Fibroblast of skin of back (primary cell): ENCODE measurements at regions not wholly inside any gene's neighbourhood (a gene's known extent, or its start where the extent isn't known, plus 50 kb on each side); places are given as distances from the start of the nearest gene placed in this dataset.

Experiments
- DNase-seq: peaks from one replicate; pipeline ENCODE4 v3.0.0-alpha.2; 2013

DNA sequence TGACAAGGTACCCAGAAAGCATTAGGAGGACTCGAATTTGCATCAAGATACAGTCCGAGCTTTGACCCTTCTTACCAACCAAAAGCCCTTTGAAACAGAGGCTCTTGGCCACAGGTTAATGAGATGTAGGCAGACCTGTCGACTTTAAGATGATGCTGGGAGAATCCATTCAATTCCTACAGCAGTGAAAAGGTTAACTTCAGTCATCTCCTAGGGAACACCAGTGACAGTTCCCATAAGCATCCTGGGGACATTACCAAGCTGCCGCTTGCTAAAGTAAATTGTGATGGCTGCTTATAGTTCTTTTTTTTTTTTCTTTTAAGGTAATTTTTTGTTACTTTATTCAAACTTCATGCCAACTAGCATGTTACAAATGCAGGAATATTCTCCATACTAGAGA, 379.3 kb downstream of the SOX11 start:
- no peak for DNase-seq

DNA sequence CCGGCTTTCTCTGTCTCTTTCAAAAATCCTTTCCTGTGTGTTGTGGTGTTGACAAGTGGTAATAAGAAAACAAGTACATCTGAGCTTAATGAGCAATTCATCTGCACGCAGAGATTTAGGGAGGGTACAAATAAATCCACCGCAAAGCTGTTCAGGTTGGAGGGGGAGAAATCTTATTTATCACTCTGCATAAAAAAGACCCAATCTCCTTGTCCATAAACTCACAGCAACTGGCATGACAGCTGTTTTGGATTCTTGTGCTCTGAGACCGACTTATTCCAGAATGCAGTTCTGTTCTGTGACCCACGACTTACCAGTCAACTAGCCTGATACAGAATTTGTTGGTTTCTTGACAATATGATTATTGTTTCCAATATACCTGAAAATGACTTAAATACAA, 380.1 kb downstream of the SOX11 start:
- no peak for DNase-seq

DNA sequence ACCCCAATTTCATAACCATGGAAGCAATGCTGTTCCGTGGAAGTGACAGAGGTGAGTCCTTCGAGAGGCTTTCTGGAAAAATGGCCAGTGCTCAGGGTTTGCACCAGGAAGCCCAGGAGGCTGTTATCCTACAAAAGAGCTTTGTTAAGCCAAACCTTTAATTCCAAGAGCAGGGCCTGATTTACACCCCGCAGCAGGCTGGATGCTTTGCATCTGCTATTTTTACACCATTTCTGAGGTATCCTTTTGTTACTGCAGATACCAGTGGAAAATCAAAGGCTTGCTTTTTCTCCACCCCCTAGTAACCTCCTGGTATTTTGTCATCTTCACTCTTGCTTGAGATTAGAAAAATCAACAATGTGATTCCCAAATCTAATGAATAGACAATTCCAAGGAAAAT, 380.6 kb downstream of the SOX11 start:
- DNase-seq = no peak

DNA sequence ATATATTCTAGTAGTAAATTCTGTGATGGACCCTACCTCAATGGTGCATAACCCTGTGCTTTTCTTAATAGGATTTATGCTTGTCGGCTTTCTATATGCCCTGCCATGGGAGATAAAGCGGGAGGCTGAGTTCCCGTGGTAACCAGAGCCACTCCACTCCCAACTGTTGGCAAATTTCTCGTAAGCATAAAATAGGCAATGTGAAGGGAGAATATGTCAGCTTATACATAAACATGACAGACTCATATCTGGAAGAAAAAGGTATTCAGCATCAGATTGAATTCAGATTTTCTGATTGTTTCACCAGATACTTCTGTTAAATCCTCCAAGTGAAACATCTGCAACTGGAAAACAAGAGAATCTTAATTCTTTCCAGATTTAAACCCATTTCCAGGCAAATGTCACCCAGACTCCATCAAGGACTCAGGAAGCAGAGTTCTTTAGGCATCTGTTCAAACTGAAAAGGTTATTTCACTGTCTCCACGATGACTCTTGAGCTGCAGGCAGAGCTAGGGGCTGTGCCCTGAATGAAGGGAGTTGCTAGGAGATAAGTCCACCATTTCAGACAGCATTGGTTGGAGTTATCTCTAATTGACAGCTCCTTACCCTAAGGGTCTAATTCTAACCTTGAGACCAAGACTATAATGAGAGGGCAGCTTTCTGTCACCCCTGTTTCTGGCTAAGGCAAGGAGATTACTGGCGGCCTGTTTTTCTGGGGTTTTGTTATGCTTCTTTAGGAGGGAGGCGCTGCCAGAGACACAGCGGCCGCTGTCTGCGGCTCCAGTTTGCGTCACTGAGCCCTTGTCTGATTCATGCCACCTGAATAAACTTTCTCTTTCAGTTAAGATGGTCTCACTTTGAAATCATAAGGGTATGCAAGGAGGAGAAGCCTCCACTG, 381.3 kb downstream of the SOX11 start:
- peak; percentile 50 for DNase-seq

DNA sequence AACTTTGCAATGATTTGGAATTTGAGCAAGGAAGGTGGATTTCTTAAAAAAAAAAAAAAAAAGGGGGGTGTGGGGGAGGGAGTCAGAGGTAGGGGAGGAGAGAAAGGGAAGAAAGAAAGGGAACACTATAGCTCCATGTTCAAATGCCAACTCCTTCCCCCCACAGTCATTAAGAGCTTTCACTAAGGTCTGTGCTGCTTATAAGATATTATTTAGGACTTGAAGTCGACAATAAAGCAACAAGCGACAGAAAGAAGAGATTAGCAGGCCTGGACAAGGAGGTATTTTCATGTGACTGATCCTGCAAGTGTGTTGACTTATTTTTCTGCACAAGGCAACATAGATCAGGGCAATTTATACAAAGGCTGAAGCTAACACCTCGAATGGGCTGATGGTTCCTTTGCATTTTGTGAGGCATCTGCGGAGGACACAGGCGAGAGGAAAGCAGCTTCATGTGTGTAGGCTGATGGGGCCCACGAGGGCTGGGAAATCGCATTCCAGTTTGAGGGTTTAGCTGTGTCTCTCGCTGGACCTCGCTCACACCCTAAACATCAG, 382.0 kb downstream of the SOX11 start:
- DNase-seq = no peak

DNA sequence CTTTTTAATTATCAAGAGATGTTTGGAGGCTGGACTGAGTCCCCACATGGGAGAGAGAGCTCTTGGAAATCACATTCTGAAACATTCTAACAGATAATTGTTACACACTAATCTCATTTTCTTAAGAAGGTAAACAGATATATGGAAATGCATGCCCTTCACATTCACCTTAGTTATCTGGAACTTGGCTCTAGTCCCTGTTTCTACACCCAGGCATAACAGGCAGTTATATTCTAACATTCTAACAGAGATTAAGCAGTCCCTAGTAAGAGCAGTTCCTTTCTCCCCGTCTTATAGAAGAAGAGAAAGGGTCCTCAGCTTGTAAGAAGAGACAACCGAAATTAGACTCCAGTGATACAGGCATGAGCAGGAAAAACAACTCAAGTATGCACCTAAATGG, 385.4 kb downstream of the SOX11 start:
- no peak for DNase-seq

DNA sequence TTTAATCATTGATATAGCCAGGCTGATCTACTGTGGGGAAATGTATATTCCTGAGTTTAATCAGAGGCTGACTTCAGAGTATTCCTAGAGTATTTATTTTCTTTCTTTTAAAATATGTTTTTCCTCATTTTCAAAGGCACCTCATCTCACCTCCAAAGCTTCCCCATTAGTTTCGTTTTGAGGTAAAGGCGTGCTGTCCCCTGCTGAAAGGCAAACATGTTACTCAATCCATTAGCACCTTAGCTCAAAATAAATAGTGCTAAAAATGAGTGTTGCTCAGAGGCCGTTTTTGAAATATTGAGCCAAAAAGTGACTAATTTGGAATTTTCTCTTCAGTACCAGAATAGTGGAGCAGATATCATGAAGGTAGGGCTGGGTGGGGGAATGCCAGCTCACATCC, 386.2 kb downstream of the SOX11 start:
- DNase-seq = no peak

DNA sequence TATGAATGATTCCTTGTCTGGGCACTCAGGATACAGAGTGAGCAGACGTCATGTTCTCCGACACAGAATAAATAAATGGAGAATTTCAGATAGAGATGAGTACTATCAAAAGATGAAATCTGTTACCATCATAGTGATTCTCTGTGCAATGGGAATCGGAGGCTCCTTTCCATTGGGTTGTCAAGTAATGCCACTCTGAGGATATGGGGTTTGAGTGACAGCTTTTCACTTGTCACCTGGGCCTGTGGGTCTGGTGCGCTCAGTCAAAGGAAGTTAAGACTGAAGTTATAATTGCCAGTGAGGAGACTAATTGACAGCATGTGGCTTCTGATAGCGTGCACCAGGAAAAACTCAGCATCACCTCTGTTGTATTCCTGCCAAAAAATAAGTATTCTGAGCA, 387.2 kb downstream of the SOX11 start:
- DNase-seq = no peak

DNA sequence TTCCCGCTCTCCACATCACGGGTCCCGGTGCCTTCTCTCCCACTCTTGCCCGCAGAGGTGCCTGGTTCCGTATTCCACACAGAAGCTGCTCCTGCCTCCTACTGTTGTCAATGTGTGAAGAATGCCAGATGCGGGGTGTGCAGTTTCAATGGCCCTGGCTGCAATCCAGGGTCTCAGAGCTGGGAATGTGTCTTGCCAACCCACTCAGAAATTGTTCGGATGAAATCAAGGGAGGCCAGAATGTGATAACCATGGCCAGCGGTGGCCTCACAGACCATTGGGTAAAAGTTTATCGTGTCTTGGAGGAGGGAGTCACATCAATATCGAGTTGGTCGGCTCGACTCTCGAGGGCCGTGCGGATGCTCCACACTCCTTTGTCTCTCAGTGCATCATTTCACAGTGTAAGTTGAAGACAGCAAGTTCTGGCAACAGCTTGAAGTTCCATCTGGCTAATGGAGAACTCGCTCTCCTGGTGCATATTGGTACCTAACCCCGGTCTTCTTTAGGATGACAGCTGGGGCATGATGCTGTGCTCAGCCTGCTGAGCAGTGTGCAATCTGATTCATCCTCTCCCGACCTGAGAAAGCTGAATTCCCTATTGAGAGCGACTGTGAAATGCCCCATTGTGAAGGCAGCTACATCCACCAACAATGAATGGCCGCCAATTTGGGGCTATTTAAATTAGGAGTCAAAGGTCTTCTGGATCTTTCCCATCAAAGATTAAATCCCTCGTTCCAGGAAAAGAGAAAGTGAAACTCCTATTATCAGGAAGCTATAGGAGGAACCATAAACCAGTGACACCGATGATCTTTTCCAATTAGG, 389.0 kb downstream of the SOX11 start:
- DNase-seq = no peak

DNA sequence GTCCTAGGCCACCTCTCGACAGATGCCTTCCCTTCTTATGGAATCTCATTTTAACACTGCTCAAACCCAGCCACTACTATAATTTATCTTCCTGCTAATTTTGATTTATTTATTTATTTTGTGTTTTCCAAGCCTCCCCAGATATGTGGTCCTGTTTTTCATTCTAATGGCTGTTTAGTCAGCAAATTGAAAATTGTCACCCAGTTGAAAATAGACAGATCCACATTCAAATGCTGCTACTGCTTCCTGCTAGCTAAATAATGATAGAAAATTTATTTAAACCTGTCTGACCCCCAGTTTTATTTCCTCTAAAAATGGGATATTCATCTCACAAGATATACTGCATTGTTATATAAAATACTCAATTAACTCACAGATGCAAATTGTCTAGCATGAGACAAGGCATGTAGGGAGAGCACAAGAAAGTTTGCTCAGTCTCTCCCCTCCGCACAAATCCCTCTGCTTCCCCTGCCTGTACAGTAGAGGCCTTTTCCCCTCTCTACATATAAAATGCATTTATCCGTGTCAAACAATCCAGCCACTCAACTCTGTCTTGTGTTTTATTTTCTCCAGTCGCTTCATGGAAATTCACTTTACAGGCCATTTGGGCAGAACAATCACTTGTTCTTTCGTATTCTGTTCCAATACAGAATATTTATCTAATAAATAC, 389.9 kb downstream of the SOX11 start:
- no peak for DNase-seq

DNA sequence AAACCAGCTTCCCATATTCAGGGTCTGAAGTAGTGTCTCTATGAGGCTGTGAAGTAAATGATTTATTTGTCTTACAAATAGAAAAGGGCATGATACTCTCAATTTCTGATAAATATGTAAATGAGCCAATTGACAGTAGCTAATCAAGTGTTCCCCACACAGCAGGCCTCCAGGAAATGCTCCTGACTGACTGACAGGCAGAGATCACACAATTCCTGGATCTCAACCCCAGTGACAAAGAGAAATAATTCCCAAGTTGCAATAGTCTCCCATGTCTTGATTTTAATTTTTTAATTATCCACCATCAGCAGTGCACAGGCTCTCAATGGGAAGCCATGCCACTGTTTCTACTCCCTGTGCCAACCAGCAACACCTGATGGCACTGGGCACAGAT, 390.4 kb downstream of the SOX11 start:
- no peak for DNase-seq

DNA sequence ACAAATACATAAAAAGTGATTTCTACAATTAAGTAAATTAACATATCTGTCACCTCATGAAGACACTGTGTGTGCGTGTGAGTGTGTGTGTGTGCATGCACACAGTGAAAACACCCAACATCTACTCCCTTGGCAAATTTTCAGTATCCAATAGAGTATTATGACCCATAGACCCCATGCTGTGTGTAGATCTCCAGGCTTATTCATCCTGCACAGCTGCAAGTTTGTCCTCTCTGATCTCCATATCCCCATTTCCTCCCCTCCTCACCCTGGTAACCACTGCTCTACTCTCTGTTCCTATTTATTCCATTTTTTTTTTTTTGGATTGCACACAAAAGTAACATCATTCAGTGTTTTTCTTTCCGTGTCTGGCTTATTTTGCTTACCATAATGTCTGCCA, 391.0 kb downstream of the SOX11 start:
- peak; percentile 5 for DNase-seq

DNA sequence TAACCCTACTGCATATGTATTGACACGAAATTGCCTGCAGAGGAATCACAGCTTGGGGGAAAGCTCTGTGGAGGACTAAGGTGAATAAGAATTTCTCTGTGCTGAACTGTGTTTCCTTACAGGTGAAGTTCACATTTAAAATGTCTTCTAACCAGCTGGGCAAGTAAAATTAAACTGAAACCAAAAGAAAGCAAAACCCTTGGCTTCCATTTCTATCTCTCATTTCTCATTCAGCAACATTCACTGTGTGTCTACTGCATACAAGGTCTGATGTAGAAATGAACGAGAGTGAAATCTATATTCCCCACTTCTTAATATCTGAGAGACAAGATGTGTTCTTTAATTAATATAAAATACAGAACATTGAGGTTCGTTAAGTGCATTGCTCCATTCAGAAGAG, 397.3 kb downstream of the SOX11 start:
- no peak for DNase-seq

DNA sequence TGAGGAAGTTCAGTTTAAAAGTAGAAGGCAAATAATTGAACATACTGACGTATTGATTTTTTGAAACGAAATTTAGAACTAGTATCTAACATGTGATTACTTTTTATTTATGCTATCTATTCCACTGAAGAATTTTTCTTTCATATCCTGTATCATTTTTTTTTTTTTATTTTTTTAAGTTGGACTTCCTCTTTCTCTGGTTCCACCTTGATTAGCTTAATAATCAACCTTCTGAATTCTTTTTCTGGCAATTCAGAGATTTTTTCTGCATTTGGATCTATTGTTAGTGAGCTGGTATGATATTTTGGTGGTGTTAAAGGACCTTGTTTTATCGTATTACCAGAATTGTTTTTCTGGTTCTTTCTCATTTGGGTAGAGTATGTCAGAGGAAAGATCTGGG, 411.2 kb downstream of the SOX11 start:
- no peak for DNase-seq

DNA sequence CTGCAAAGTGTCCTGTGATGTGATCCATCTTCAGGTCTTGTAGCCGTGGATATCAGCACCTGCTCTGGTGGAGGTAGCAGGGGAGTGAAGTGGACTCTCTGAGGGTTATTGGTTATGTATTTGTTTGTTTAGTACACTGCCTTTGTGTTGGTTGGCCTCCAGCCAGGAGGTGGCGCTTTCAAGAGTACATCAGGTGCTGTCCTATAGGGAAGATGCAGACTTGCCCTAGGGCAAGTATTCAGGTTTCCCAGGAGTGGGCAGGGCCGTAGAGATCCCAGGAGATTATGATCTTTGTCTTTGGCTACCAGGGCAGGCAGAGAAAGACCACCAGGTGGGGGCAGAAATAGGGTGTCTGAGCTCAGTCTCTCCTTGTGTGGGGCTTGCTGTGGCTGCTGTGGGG, 411.8 kb downstream of the SOX11 start:
- DNase-seq = no peak

DNA sequence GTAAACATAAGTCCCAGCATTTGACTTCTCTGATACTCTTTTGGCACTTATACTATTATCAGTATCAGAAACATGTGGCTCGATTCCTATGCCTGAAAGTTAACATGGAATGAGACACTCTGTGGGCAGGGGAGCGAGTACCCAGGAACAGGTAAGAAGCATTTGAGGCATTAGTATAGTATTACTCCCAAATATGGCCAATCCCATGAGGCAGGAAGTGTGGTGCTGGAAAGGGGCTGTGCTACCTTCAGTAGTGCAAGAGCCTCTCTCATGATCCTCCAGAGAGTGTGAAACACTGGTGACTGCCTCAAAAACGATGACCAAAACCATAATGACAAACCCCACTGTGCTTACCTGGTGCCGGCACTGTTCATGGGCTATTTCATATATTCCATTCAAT, 415.1 kb downstream of the SOX11 start:
- no peak for DNase-seq

DNA sequence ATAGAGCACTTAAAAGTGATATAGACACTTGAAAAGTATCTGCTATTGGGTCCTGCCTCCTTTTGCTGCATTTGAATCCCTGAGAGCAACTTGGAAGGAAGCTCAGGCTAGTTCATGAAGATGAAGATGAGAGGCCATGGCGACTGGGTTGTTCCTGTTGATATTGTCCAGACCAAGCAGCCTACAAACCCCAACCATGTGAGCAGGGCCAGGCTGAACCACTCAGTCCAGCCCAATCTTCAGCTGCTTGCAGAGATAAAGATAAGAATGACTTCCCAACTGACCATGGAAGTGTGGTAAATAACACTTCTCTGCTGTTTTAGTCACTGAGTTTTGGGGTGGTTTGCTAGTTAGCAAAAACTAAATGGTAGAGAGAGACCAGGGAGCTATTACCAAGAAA, 417.6 kb downstream of the SOX11 start:
- no peak for DNase-seq

DNA sequence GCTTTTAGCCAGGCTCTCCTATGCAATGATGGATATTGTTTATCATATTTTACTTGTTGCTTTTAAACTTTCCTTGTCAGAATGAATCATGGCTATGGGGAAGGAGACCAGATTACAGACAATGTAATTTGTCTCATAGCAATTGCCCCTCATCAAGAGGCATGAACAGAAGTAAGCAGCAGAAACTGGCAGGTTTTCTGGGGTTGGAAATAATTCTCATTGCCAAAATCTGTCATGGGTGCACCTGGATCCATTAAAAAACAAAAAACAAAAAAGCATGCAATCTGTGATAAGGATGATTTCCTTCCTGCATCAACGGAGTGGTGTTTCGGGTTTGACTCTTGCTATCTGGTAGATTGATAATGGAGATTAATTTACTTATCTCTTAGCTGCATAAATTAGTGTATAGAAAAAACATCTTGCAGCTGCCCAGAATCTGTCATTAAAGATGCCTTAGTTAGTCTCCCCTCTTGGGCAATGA, 419.6 kb downstream of the SOX11 start:
- DNase-seq = no peak

DNA sequence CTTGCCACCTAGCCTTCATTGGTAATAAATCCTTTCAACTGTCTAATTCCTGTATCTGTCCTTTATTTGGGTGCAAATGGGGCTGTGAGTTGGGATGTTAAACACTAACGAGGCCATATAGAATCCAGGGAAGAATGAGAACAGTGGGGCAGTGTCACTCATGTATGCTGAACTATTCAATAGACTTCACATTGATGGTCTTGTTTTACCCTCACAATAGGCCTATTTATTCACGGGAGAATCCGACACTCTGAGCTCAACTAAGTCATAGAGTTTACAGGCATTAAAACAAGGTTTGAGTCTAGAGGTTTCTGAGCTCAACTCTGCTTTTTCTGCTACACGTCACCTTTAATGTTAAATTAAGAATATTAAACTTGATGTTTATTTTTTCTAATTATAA, 421.6 kb downstream of the SOX11 start:
- no peak for DNase-seq

DNA sequence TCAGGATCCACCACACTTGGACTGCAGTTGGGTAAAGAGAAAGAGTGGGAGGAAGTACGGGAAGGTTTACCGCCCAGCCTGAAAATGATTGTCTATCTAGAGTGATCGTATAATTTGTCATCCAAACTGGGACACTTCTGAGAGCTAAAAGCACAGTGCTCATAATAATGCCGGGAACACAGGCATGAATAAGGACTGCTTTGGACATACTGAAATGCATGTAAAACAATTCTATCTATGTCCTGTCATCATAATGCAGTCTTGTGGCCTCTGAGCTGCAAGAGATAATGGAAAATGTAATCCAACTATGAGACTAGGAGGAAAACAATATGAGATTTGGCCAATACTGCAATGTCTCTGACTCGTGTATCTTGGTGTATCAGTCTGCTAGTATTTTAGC, 435.5 kb downstream of the SOX11 start:
- no peak for DNase-seq

DNA sequence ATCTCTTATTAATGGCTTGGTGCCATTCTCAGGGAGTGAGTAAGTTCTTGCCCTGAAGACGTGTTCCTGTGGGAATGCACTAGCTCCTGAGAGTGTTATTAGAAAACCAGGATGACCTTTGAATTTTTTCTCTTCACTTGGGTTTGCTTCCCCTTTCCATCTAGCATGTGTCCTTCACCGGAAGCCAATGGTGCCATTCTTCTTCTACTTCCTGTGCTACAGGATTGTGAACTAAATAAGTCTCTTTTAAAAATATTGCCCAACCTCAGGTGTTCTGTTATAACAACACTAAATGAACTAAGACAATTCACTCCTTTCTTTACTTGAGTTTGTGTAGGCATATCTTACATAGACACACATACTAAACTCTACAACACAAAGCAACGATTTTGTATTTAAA, 447.0 kb downstream of the SOX11 start:
- no peak for DNase-seq

DNA sequence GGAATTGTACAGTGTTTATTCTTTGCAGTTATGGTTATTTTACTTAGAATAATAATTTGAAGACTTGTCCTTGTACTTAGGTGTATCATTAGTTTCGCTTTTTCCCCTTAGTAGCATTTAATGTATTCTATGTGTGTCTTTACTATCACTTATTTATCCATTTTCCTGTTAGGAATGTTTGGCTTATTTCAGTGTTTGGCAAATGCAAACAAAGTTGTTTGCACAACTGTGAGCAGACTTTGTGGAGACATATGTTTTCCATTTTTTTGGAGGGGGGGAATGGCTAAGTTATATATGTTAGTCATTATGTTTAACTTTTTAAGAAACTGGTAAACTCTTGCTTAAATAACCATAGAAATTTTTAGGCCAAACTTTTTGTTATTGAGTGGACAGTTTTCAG, 447.7 kb downstream of the SOX11 start:
- DNase-seq = no peak

DNA sequence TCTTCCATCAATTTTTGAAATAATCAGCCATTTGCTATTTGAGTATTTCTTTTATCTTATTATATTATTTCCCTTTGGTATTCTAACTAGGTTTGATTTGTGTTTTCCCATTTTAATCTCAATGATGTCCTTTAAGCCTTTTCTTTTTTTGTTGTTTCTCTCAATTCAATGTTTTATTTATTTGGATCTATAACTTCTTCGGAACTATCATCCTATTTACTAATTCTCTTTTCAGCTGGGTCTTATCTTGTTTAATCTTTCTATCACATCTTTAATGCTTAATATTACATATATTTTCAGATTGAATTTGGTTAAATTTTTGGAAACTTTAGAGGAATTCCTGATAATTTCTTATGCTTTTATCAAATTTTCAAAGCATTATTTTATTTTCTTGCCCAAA, 448.3 kb downstream of the SOX11 start:
- DNase-seq = no peak
